Type B pancreatic cell (in vitro differentiated cells): ENCODE measurements at regions not wholly inside any gene's neighbourhood (a gene's known extent, or its start where the extent isn't known, plus 50 kb on each side); places are given as distances from the start of the nearest gene placed in this dataset.
"Not testable (repeated sequence)": the region's sequence is repeated elsewhere in the genome, so short reads cannot be mapped to it uniquely, and the experiment has no call there.

Experiments used
- DNase-seq: peaks from one replicate; pipeline ENCODE4 v3.0.0; 2021; ENCODE audit warnings: mixed read lengths; ENCODE audit not compliant: unreplicated experiment; ENCODE audit errors: extremely low spot score
- H3K27ac Mint-ChIP-seq: 2 replicates; pipeline ENCODE4 v1.8.0; 2021; ENCODE audit warnings: mild to moderate bottlenecking, mixed read lengths
- H3K27me3 Mint-ChIP-seq: 2 replicates; pipeline ENCODE4 v1.8.0; 2021; ENCODE audit warnings: mixed read lengths
- H3K36me3 Mint-ChIP-seq: 2 replicates; pipeline ENCODE4 v1.8.0; 2021; ENCODE audit warnings: mixed read lengths
- H3K4me1 Mint-ChIP-seq: one replicate; pipeline ENCODE4 v1.8.0; 2021; ENCODE audit warnings: mixed read lengths; ENCODE audit not compliant: unreplicated experiment
- H3K4me3 Mint-ChIP-seq: 2 replicates; pipeline ENCODE4 v1.8.0; 2021; ENCODE audit warnings: mild to moderate bottlenecking, mixed read lengths
- H3K9me3 Mint-ChIP-seq: 2 replicates; pipeline ENCODE4 v1.8.0; 2021; ENCODE audit warnings: mixed read lengths
- CTCF ChIP-seq: fragments of 200-600 bp; sonication (generic); conservative IDR thresholded peaks from 2 replicates; pipeline ENCODE4 v1.5.0; 2021; ENCODE audit warnings: antibody characterized with exemption, mild to moderate bottlenecking

- Mint-ChIP-seq H3K27me3 (no peaks in the 10 kb centered on the region), H3K4me3 (no peak overlapping the region), H3K9me3 (peaks cover 5% of the 10 kb centered on the region), H3K4me1 (no peaks in the 10 kb centered on the region), H3K27ac (no peak overlapping the region), H3K36me3 (no peaks in the 10 kb centered on the region)
- DNase-seq: no peak
- no peak for TF ChIP-seq CTCF
Measured at GRCh38 chrX:56130436-56130835, 101.7 kb upstream of the KLF8 start.

GRCh38 chrX:56164135-56164534 is 68.0 kb upstream of the KLF8 start:
- H3K36me3 Mint-ChIP-seq, H3K9me3 Mint-ChIP-seq, H3K27ac Mint-ChIP-seq, DNase-seq, H3K4me3 Mint-ChIP-seq, H3K4me1 Mint-ChIP-seq, H3K27me3 Mint-ChIP-seq: not testable (repeated sequence)
